Right lobe of liver (tissue), 4 donors: ENCODE measurements at regions not wholly inside any gene's neighbourhood (a gene's known extent, or its start where the extent isn't known, plus 50 kb on each side); places are given as distances from the start of the nearest gene placed in this dataset.

Source experiments
- POLR2A ChIP-seq: fragments of 450-650 bp; IDR thresholded peaks from one replicate; pipeline ENCODE4 v1.6.1; 2017; ENCODE audit warnings: antibody characterized with exemption, mild to moderate bottlenecking
- TF ChIP-seq, protein P1 (sequence below), 4 donors: fragments of 200-600 bp in 3 of 4; fragments of 450-650 bp in 1 of 4; IDR thresholded peaks; one replicate each; pipeline versions ENCODE4 v1.5.1 to v1.8.0; 2016 to 2022; ENCODE audit warnings: antibody characterized with exemption in 4 of 4, mild to moderate bottlenecking in 2 of 4
- donor health status: DM: no; HTN: no; CAD: no.
- donor health status: DM: no; HTN: no; CAD: no.
- donor health status: DM: no; HTN: yes; CAD: no.

- TF ChIP-seq POLR2A: no peak
- TF ChIP-seq, protein P1, sequence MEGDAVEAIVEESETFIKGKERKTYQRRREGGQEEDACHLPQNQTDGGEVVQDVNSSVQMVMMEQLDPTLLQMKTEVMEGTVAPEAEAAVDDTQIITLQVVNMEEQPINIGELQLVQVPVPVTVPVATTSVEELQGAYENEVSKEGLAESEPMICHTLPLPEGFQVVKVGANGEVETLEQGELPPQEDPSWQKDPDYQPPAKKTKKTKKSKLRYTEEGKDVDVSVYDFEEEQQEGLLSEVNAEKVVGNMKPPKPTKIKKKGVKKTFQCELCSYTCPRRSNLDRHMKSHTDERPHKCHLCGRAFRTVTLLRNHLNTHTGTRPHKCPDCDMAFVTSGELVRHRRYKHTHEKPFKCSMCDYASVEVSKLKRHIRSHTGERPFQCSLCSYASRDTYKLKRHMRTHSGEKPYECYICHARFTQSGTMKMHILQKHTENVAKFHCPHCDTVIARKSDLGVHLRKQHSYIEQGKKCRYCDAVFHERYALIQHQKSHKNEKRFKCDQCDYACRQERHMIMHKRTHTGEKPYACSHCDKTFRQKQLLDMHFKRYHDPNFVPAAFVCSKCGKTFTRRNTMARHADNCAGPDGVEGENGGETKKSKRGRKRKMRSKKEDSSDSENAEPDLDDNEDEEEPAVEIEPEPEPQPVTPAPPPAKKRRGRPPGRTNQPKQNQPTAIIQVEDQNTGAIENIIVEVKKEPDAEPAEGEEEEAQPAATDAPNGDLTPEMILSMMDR (IDR thresholded peaks at IDR 0.05): no peak
Measured at GRCh38 chr3:105199217-105199616, 167.5 kb upstream of the ALCAM start.
